Loucy (cell line): ENCODE measurements at regions not wholly inside any gene's neighbourhood (a gene's known extent, or its start where the extent isn't known, plus 50 kb on each side); places are given as distances from the start of the nearest gene placed in this dataset.

Experiments used
- H2AFZ ChIP-seq: fragments of 200-600 bp; sonication (generic); 2 replicates; pipeline ENCODE4 v1.6.0; 2016; ENCODE audit warnings: antibody characterized with exemption, mild to moderate bottlenecking, low read length, moderate library complexity
- H3F3A ChIP-seq: fragments of 200-600 bp; 2 replicates; pipeline ENCODE4 v1.6.0; 2016; ENCODE audit warnings: antibody characterized with exemption, low read depth, mild to moderate bottlenecking
- H3K27me3 ChIP-seq: fragments of 200-600 bp; sonication (generic); 2 replicates; pipeline ENCODE4 v1.6.1; 2014; ENCODE audit warnings: low read length, mild to moderate bottlenecking; ENCODE audit not compliant: insufficient read depth, poor library complexity, severe bottlenecking
- H3K36me3 ChIP-seq: fragments of 200-600 bp; sonication (generic); 2 replicates; pipeline ENCODE4 v1.6.1; 2016; ENCODE audit warnings: low read length; ENCODE audit not compliant: insufficient read depth
- H3K4me1 ChIP-seq: fragments of 200-600 bp; sonication (generic); 2 replicates; pipeline ENCODE4 v1.5.1; 2014; ENCODE audit warnings: low read length, mild to moderate bottlenecking; ENCODE audit not compliant: insufficient read depth, poor library complexity, severe bottlenecking
- H3K4me2 ChIP-seq: fragments of 200-600 bp; sonication (generic); 2 replicates; pipeline ENCODE4 v1.6.0; 2014; ENCODE audit warnings: antibody characterized with exemption, low read length, low read depth, mild to moderate bottlenecking; ENCODE audit not compliant: poor library complexity, severe bottlenecking
- H3K4me3 ChIP-seq: fragments of 200-600 bp; sonication (generic); 2 replicates; pipeline ENCODE4 v1.5.1; 2014; ENCODE audit warnings: low read length, mild to moderate bottlenecking, mixed read lengths; ENCODE audit not compliant: poor library complexity, severe bottlenecking
- H3K79me2 ChIP-seq: fragments of 200-600 bp; sonication (generic); 2 replicates; pipeline ENCODE4 v1.6.1; 2014; ENCODE audit warnings: low read length; ENCODE audit not compliant: insufficient read depth
- H3K9ac ChIP-seq: fragments of 200-600 bp; sonication (generic); 2 replicates; pipeline ENCODE4 v1.6.0; 2014; ENCODE audit warnings: mild to moderate bottlenecking, low read depth, low read length, moderate library complexity; ENCODE audit not compliant: poor library complexity, severe bottlenecking
- H3K9me2 ChIP-seq: fragments of 200-600 bp; sonication (generic); replicated peaks from 2 replicates; pipeline ENCODE4 v1.6.1; 2016; ENCODE audit warnings: low read depth, low read length, mixed read lengths
- H3K9me3 ChIP-seq: fragments of 200-600 bp; sonication (generic); 2 replicates; pipeline ENCODE4 v1.6.1; 2014; ENCODE audit warnings: mild to moderate bottlenecking, antibody characterized with exemption, low read length, low read depth; ENCODE audit not compliant: insufficient read depth
- H4K20me1 ChIP-seq: fragments of 200-600 bp; sonication (generic); 2 replicates; pipeline ENCODE4 v1.6.0; 2014; ENCODE audit warnings: antibody characterized with exemption, low read length, mild to moderate bottlenecking; ENCODE audit not compliant: insufficient read depth, poor library complexity, severe bottlenecking
- CTCF ChIP-seq: fragments of 200-600 bp; sonication (generic); conservative IDR thresholded peaks from 2 replicates; pipeline ENCODE4 v1.5.1; 2014; ENCODE audit warnings: mild to moderate bottlenecking, antibody characterized with exemption, low read length
- EZH2phosphoT487 ChIP-seq: fragments of 200-600 bp; IDR thresholded peaks from 2 replicates; pipeline ENCODE4 v1.6.1; 2018; ENCODE audit warnings: antibody characterized with exemption, mild to moderate bottlenecking, moderate library complexity, borderline replicate concordance

- Histone ChIP-seq H3K79me2 (no peaks in the 10 kb centered on the region), H3K9me3 (no peaks in the 10 kb centered on the region), H2AFZ (no peak overlapping the region), H3K36me3 (no peaks in the 10 kb centered on the region), H3K4me1 (no peaks in the 10 kb centered on the region), H3K9ac (no peak overlapping the region), H3F3A (no peaks in the 10 kb centered on the region), H3K4me3 (no peak overlapping the region), H3K9me2 (no peaks in the 10 kb centered on the region), H3K27me3 (no peaks in the 10 kb centered on the region), H3K4me2 (no peak overlapping the region), H4K20me1 (no peaks in the 10 kb centered on the region)
- TF ChIP-seq EZH2phosphoT487, result no peak
- TF ChIP-seq CTCF, result no peak
These were observed 285.5 kb upstream of the CFAP20DC start for GRCh38 chr3:59335338-59335737.

- no peaks in the 10 kb centered on the region for H3F3A ChIP-seq
- H3K79me2 ChIP-seq, result no peaks in the 10 kb centered on the region
- no peak overlapping the region for H2AFZ ChIP-seq
- no peaks in the 10 kb centered on the region for H4K20me1 ChIP-seq
- H3K27me3 ChIP-seq, result no peaks in the 10 kb centered on the region
- H3K4me3 ChIP-seq, result no peak overlapping the region
- H3K36me3 ChIP-seq, result no peaks in the 10 kb centered on the region
- H3K9me2 ChIP-seq, result no peaks in the 10 kb centered on the region
- no peaks in the 10 kb centered on the region for H3K9me3 ChIP-seq
- no peaks in the 10 kb centered on the region for H3K4me1 ChIP-seq
- H3K4me2 ChIP-seq, result no peak overlapping the region
- H3K9ac ChIP-seq, result no peak overlapping the region
- TF ChIP-seq CTCF (no peak), EZH2phosphoT487 (no peak)
These were observed 284.8 kb upstream of the CFAP20DC start for GRCh38 chr3:59334585-59334984.

GRCh38 chr3:59327376-59327808 lies 277.6 kb upstream of the CFAP20DC start:
- Histone ChIP-seq H2AFZ (no peak overlapping the region), H3K9ac (no peak overlapping the region), H3K4me3 (no peak overlapping the region), H3K4me2 (no peak overlapping the region), H3K4me1 (peaks cover 3% of the 10 kb centered on the region), H3K79me2 (no peaks in the 10 kb centered on the region), H3K36me3 (no peaks in the 10 kb centered on the region), H3K9me3 (no peaks in the 10 kb centered on the region), H4K20me1 (no peaks in the 10 kb centered on the region), H3F3A (no peaks in the 10 kb centered on the region), H3K27me3 (no peaks in the 10 kb centered on the region), H3K9me2 (no peaks in the 10 kb centered on the region)
- TF ChIP-seq CTCF, result no peak
- no peak for TF ChIP-seq EZH2phosphoT487
